Glomerular visceral epithelial cell (primary cell): ENCODE measurements at regions not wholly inside any gene's neighbourhood (a gene's known extent, or its start where the extent isn't known, plus 50 kb on each side); places are given as distances from the start of the nearest gene placed in this dataset.

ENCODE experiments used
- DNase-seq: peaks from one replicate; pipeline ENCODE4 v3.0.0-alpha.2; 2016; ENCODE audit errors: extremely low spot score

DNA sequence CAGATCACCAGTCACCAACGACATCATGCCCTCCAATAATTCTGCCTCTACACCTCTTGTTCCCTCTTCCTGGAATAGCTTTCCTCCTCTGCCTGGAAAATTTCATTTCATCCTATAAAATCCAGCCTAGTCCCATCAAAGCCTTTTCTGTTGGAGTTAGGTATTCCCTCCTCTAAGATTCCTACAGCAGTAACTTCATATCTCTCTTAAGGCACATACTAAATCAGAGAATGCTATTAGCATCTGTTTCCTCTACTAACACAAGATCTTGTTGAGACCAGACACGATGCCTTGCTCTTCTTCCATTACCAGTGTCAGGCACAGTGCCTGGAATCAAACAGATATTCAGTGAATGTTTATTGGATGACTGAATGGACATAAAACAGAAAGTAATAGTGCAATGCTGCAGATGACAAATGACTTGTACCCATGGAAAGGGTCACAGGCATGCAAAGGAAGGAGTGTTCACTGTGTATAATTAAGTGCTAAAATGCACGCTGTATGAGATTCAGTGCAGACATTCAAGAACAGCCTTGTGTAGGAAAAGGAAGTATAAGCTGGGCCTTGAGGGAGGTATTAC lies 342.0 kb upstream of the ACVR2A start:
- no peak for DNase-seq

DNA sequence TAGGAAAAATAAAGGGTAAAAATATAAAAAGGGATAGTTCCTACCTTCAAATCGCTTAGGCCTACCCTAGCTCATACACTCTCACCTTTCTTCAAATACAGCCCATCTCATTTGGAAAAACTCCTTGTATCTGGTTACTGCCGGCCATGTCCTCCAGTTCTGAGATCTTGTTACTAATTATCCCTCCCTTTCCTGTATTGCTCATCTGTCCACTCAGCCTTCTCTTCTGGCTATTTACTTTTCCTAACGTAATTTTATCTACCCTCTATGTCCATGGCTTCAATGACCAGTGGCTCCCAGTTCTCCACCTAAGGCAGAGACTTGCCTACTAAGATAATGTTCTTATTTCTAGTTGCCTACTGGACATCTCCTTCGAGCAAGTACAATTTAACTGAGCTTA lies 342.9 kb upstream of the ACVR2A start:
- peak; percentile 7 for DNase-seq

DNA sequence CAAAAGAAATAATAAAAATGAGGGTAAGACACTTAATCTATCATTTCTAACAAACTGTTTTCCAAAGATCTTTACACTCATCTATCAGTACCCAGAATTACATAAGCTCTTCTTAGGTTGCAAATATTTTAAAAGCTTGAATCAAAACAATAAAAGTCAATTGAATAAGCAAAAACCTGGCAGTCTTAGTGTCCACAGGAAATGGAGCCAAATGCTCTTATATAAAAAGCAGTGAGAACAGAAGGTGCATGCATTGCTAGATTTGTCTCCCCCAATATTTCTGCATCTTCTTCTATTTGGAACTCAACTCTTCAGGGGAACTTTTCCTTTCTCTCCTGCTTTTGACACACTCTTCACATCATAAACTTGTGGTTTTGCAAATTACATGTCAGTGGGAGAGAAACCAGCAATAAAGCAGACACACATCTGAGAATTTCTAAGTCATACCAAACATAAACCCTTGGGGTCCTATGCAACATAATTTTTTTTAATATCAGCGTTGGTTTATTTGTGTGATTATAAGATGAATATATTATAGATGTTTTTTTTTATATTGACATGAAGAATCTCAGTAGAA lies 343.9 kb upstream of the ACVR2A start:
- DNase-seq = no peak

DNA sequence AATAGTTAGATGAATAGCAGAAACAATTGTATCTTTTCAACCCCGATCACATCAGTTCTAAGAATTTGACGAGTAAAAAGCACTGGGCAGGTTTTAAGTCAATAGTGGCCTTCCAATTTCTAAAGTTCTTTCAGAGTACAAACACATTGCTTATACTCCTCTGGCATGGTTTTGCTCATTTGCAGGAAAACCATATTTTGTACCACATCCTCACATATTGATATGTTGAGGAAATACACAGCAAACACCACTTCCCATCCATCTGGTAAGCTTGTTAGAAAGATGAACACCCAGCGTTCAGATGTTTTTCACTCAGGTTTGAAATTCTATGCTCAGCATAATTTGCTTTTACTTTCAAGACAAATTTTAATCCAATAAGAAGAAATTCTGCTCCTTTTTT lies 344.6 kb upstream of the ACVR2A start:
- DNase-seq = no peak

DNA sequence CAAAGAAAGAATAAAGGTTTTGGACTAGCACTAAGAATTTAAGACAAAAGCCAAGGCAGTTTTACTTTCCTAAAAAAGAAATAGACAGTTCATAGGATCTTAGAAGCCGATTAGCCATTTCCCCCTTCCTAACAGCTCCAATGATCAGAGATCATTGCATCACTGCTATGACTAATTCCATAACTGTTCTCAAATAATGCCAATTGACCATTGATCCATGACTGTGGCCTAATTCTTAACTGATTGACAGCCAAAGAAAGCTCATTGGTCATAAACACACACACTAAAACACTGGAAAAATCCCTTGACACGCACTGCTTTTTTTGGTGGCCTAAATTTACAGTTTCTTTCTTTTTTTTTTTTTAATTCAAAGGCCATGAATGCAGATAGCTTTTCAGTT lies 345.0 kb upstream of the ACVR2A start:
- DNase-seq = peak; percentile 57

DNA sequence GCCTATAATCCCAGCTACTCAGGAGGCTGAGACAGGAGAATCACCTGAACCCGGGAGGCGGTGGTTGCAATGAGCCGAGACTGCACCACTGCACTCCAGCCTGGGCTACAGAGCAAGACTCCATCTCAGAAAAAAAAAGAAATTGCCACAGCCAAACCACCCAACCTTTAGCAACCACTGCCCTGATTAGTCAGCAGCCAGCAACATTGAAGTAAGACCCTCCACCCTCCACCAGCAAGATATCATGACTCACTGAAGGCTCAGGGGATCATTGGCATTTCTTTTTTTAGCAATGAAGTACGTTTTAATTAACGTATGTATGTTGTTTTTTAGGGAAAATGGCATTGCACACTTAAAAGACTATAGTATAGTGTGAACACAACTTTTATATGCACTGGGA lies 349.1 kb upstream of the ACVR2A start:
- peak; percentile 8 for DNase-seq

DNA sequence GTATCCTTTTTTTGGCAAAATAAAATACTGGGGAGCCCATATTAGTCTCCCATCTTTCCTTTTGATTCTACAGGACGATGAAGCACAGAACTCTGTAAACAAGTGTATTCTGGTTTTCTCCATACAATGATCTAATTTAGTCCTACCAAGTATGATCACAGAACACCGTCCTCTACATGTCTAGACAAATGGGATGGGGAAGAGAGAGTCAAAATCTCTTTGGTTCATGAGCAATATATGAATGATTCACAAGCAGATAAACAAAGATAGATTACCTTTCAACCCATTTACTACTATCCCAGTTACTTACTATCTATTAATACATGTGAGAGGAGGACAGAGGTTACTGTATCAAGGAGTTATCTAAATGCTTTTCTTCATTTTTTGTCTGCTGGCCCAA lies 352.4 kb upstream of the ACVR2A start:
- DNase-seq = no peak

DNA sequence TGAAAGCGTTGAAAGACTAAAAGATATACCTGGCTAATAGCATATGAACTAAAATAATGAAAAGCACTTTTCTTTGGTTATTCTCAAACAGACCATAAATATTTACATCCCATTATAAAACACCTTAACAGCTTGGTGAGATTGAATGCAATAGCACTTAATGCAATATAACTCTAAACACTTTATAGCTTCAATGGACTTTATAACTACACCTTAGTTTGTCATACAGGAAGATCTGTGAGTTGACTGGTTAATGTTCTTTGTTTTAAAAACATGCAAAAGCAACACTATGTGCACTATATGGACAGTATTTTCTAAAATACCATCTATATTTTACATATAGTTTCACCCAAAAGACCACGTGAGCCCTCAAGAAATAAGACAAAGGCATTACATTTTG lies 353.3 kb upstream of the ACVR2A start:
- no peak for DNase-seq

DNA sequence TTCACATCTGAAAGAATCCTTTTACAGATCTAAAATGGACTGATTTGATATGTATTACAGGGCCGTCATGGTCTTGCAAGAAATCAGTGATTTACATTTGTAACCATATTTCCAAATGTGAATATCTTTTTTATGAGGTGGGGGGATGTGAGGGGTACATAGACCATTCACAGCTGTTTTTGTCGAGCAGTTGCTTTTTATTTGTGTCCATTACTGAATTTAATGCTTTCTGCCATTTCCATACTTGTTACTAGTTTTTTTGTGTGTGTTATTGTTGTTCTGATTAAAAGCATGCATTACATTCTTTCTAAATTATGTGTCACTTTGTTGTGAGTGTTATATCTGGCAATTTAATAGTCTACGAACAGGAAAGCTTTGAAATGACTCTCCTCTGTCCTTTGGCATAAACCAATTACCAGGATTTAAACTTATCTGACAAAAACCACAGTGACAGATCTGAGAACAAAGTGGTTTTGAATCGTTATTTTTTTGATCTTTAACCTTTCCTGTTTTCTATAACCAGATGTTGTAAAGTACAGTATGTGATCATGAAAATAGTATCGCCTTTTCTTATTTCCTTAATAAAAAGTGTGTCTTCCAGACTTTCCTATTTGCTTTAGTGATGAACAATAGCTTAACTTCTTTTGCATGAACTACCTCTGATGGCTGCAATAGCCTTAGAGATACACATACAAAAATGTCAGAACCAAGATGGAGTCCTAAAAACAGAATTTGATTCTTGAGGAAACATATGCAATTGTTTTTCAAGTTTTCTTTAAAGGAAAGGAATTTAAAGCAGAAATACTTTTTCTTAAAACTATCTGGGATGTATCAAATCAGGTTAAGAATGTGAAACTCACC lies 354.2 kb upstream of the ACVR2A start:
- DNase-seq = no peak

DNA sequence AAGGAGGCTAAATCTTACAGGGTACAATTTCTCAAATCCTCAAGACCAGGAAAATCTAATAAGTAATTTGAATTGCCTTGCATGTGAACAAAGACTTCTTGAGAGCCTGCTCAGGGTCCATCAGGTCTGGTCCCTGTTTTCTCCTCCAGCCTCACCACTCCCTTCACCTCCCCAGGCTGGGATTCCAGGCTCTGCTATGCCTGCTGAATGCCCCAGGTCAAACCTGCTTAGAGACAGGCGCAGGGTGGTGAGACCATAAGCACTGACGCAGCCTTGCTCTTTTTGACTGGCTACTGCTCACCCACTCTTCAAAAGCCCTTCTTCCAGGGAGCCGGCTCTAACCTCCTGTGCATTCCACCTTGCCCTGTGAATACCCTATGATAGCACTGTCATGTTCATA lies 356.4 kb upstream of the ACVR2A start:
- no peak for DNase-seq

DNA sequence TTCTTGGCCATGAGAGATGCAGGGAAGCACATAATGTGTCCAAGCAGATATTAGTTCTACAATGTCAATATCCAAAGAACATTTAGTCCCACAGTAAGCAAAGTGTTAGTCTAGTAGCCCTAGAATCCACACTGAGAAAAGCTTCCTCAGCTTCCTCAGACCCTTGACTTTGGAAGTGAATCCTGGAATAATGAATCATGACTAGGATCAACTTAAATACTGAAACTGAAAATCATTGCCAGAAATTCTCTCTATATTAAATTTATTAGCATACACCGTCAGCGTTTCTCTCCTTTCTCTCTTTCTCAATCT lies 356.9 kb upstream of the ACVR2A start:
- no peak for DNase-seq

DNA sequence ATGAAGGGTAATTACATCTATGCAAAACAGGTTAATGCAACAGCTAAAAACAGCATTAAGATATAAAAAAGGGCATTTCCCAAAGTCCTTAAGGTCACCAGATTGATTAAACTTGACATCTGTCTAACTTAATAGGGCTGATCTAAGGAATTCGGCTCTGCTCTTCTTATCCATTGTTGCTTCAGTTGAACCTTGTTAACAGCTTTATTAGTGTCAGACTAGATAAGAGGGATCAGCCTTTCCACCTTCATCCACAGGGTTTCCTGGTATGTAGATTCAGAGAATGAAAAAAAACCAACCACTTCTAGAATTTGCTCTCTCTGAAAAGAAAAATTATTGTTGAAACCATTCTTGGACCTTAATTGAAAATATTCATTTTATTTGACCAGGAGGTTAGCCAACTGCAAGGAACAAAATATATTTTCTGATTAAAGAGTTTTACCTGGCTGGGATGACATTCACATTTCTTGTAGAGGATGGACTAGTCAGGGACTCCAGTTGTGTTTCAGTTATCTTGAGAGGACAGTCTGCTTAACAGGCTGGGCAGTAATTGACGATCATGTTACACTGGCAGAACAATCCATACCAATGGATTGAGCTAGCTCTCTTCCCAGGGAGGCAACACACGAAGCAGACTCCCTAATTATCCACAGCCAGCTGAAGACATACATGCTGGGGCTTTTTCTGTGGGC lies 357.4 kb upstream of the ACVR2A start:
- DNase-seq = no peak

DNA sequence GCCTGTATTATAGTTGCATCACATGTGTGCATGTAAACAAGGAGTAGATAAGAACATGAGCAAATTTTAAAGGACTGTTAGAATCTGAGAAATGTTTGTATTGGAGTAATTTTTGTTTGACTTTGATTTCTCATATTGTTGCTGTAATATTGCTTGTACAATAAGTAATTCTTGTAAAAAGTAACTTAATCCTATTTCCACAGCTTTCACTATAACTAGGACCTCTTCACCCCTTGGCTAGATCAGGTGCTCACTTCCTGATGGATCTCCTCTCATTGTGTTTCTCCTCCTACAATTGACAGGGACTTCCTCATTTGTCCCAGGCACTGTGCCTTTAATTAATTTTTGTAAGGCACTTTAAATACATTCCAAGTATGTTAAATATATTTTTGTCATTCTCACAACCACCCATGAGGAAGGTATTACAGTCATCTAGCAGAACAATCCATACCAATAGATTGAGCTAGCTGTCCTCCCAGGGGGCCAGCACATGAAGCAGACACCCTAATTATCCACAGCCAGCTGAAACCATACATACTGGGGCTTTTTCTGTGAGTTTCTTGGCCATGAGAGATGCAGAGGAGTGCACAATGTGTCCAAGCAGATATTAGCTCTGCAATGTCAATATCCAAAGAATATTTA lies 359.5 kb upstream of the ACVR2A start:
- DNase-seq = no peak

DNA sequence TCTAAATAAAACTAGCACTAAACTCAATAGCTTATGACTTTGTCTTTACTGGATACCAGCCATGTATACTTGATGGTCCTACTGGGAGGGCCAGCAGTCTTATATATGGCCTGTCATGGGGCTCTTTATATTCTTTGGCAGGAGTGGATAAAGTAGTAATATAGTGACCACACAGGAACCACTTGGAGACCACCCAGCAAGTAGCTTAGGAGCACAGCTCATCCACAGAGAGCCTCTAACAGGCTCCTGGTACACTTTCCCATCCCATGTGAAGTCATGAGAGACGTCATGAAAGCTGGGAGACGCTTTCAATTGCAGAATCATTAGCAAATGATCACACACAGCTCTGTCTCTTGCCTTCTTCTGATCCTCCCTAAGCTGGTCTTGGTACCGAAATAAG lies 360.9 kb upstream of the ACVR2A start:
- no peak for DNase-seq

DNA sequence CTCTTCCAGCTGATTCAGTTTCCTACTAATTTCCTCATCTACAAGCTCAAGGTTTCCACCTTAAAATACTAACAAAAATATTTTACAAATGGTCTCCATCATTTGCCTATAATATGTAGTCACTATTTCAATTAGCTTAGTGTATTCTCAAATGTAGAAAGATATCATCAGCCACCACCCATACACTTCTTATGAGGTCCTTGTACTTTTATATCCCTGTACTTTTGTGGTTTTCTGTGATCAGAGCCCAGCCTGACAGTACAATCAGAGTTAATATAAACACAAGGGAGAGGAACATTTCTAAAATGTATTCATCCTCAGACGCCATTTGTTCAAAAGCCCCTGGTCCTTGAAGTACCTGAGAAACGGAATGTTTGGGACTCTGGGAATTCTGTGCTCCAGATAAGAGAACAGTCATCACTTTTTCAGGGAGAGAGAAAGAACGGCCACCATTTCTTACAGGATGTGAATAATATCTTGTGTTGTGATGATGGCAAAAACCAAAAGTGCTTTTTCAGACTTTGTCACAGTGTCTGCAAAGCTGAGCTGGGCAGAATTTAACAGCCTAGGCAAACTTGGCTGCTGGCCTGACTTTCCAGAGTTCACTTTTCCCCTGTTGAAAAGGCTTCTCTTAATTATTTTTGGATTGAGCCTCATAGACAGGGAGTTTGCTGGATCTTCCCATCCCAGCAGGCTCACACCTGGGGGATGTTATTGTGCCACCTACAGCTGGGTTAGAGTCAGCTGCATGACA lies 361.7 kb upstream of the ACVR2A start:
- DNase-seq = no peak

DNA sequence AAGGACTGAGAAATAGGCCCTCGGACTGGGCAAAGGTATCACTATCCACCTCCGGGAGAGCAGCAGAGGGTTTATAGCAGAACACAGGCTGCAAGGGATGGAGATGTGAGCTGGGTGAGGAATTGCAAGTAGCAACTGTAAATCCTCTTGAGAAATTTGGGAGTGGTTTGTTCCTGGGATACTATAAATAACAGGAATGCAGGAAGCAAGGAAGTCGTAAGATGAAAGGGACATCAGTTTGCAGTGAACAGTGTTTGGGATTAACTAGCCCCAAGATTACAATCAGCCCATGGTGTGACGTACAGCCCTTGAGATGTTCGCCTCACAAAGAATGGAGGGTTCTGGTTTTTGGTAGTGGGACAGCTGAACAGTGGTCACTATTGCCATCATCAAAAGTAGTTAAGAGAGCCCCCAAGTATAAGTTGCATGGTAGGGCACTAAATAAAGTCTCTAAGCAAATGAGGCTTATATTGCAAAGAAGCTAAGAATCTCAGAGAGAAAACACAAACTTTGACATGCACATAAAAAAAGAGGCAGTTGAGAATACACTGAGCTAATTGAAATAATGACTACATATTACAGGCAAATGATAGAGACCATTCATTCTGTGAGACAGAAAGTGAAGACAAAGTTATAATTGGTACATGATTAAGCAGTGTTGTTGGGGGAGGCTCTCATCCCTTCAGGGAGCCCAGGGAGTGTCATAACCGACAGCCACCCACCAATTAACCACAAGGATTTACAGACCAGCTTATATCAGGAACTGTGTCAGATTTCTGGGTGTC lies 362.5 kb upstream of the ACVR2A start:
- DNase-seq = no peak

DNA sequence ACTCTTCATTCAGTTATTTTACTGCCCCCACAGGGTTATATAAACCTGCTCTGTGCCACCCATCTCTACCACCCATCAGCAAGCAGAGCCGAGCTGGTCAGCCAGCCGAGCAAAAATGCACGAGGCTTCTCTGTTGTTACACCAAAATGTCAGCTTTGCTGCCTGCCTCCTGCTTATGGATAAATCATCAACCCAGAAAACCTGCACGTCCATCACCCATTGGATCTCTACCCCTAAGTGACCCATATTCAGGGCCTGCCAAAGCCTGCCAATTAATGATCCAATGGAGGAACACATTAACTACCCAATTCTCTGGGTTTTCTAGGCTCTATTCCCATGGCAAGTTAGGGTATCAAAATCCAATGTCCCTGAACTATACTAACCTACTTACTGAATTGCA lies 365.5 kb upstream of the ACVR2A start:
- no peak for DNase-seq

DNA sequence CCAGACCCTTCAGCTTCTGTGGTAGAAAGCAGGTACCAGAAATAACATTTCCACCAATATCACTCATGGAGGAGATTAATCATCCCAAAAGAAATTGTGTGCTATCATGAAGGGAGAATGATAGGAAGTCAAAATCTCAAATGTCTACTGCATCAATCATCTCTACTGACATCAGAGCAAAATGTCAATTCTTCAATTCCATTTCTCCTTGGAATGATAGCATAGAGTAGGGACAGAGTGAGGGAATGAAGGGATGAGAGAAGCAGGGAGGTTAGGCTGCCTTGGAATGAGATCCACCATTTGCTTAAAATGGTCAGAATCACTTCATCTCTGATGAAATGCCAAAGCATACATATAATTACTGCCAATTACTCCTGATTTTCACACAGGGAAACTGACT lies 371.8 kb upstream of the ACVR2A start:
- no peak for DNase-seq

DNA sequence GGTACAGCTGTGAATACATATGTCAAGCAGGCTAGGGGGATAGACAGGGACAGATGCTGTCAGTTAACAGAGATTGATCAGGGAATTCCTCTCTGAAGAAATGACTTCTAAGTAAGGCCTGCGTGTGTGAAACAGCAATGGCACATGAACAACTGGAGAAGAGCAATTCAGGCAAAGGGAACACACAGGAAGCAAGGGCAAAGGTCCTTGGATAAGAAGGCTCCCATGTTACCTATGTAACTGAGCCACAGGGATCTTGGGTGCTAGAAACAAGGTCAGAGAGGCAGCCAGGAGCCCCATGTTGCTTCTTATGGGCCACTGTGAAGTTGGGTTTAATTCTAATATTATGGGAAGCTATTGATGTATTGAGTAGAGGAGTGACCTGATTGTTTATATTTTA lies 373.7 kb upstream of the ACVR2A start:
- no peak for DNase-seq

DNA sequence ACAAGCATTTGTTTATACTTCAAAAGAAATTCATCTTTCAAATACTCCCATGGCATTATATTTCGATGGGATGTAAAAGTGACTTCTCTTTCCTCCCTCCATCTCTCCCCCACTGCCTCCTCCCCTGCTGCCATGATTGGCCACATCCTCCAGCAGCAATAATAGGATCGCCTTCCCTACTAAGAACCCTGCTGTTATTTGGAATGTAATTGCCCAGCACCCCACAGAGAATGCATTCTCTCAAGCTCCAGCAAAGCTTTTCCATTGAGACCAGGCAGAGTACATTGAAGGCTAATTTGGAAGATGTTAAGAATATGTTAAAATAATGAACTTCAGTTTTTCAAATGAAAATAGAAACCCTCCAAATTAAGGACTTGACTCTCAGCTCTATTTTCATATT lies 375.4 kb upstream of the ACVR2A start:
- no peak for DNase-seq

DNA sequence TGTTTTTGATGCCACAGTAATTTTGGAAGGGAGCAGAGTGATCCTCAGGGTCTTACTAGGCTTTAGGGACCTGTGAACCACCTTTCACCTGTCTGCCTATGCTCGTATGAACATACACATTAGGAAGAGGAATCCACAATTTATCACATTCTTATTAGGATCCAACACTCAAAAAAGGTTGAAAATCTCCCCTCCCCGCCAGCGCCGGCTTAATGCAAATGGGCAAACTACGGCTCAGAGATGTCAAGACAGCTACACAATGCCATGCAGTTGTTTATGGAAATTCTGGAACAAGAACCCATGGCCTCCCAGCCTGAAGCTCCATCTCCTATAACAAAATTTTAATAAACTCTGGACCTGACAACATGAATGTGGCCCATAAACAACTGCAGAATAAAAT lies 375.9 kb upstream of the ACVR2A start:
- no peak for DNase-seq
